Stomach (tissue), 8 donors: ENCODE measurements at regions not wholly inside any gene's neighbourhood (a gene's known extent, or its start where the extent isn't known, plus 50 kb on each side); places are given as distances from the start of the nearest gene placed in this dataset.

ENCODE experiments used
- DNase-seq, 2 donors: peaks; one replicate each; pipeline versions ENCODE4 v3.0.0 to v3.0.0-alpha.2; 2013 to 2019
- H3K27ac ChIP-seq, 5 donors: fragments of 200-600 bp in 4 of 5; sonication (generic) in 4 of 5; one replicate each; pipeline ENCODE4 v1.5.1; 2013 to 2019; ENCODE audit warnings: mild to moderate bottlenecking in 1 of 5, moderate library complexity in 1 of 5
- H3K27me3 ChIP-seq, 3 donors: fragments of 200-600 bp; sonication (generic); one replicate each; pipeline ENCODE4 v1.5.1; 2017 to 2019; ENCODE audit warnings: mixed run types in 1 of 3
- H3K36me3 ChIP-seq, 4 donors: fragments of 200-600 bp; sonication (generic); 1 replicate in 3 of 4; 2 replicates in 1 of 4; pipeline ENCODE4 v1.5.1; 2016 to 2019
- H3K4me1 ChIP-seq, 4 donors: fragments of 200-600 bp; sonication (generic); one replicate each; pipeline ENCODE4 v1.5.1; 2016 to 2019
- H3K4me3 ChIP-seq, 4 donors: fragments of 200-600 bp; sonication (generic) in 3 of 4; one replicate each; pipeline ENCODE4 v1.5.1; 2016 to 2019; ENCODE audit warnings: mild to moderate bottlenecking in 1 of 4
- H3K9me3 ChIP-seq, 4 donors: fragments of 200-600 bp; sonication (generic); one replicate each; pipeline ENCODE4 v1.5.1; 2016 to 2019
- EP300 ChIP-seq: sonication (generic); formaldehyde crosslinking; IDR thresholded peaks from one replicate; pipeline ENCODE4 v1.6.1; 2017; ENCODE audit warnings: antibody characterized with exemption
- POLR2A ChIP-seq, 4 donors: fragments of 450-650 bp; IDR thresholded peaks; one replicate each; pipeline ENCODE4 v1.6.1; 2016; ENCODE audit warnings: antibody characterized with exemption in 4 of 4, control low read depth in 2 of 4, mild to moderate bottlenecking in 1 of 4, moderate library complexity in 1 of 4
- POLR2AphosphoS5 ChIP-seq, 3 donors: sonication (generic); formaldehyde crosslinking; IDR thresholded peaks; one replicate each; pipeline ENCODE4 v1.6.1; 2016; ENCODE audit warnings: antibody characterized with exemption in 3 of 3
- WGBS, 5 donors: extraction: QIAGEN DNeasy Blood & Tissue Kit in 3 of 5; methylation state at CpG; one replicate each; pipeline versions ENCODE4 v1.1.5 to v1.1.7; 2013 to 2018; 5-methylcytosine and 5-hydroxymethylcytosine counted together
- intact Hi-C: fragments of 100-400 bp; cut with DNase I; formaldehyde crosslinking; loops from one replicate; pipeline ENCODE4 v1.15.1; 2023; ENCODE audit warnings: low total_unique reads
- TF ChIP-seq, protein P1 (sequence below), 7 experiments: fragments of 450-650 bp in 4 of 7; fragments of 200-600 bp in 3 of 7; sonication (generic) in 3 of 7; IDR thresholded peaks; one replicate each; pipeline ENCODE4 v1.5.1; 2016 to 2019; ENCODE audit warnings: antibody characterized with exemption in 7 of 7, control low read depth in 2 of 7, mild to moderate bottlenecking in 1 of 7
- donor health status: healthy with polysubstance abuse.
- donor health status: Bipolar disorder and iron deficiency.
- donor health status: healthy.

DNA sequence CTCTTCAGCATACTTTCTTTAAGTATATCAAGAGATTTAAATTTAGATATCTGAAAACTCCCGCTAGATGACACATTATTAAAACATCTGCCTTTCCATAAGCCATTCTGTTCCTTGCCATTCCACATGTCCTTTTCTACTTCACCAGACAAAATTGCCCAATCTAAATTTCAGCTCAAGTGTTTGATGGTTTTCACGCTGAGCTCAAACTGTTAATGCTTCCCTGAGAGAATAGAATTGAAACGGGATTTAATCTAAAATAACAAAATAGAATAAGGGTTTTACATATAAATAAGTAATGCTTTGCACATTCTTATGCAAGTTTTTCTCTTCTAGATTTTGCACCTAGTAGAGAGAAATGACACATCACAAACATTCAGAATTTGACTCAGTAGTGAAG, 764.5 kb upstream of the TENM3 start:
- no peak for DNase-seq
- Histone ChIP-seq H3K4me1 (no peaks in the 10 kb centered on the region), H3K9me3 (no peaks in the 10 kb centered on the region), H3K4me3 (no peak overlapping the region), H3K36me3 (no peaks in the 10 kb centered on the region), H3K27ac (no peak overlapping the region), H3K27me3 (no peaks in the 10 kb centered on the region)
- intact Hi-C loops: no loop called here
- TF ChIP-seq POLR2A (IDR thresholded peaks at IDR 0.05) (no peak), EP300 (no peak), POLR2AphosphoS5 (IDR thresholded peaks at IDR 0.05) (no peak)
- WGBS, 5 donors: 56 to 67% (median 65%) methylated on average over 3 of the region's 3 CpGs

DNA sequence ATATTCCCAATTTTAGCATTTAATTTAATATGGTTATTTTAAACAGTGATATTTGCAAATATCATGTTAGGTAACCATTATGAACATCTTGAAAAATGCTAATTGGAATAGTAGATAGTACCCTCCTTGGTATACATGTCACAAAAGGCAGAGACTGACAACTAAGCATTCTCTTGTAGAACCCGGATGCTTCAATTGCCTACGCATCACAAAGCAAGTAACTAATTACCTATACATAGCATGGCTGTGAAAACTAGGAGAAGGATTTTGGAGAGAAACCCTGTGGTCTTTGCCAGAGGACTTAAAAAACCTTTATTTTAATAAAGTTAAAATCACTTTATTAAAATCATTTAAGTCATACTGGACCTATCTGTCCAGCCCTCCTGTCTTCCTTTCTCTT, 764.1 kb upstream of the TENM3 start:
- WGBS, 5 donors: 68 to 76% (median 70%) methylated on average over 2 of the region's 2 CpGs
- Histone ChIP-seq H3K9me3 (no peaks in the 10 kb centered on the region), H3K4me3 (no peak overlapping the region), H3K27me3 (no peaks in the 10 kb centered on the region), H3K36me3 (no peaks in the 10 kb centered on the region), H3K4me1 (no peaks in the 10 kb centered on the region), H3K27ac (no peak overlapping the region)
- TF ChIP-seq EP300 (no peak), POLR2A (IDR thresholded peaks at IDR 0.05) (no peak), POLR2AphosphoS5 (IDR thresholded peaks at IDR 0.05) (no peak)
- TF ChIP-seq, protein P1, sequence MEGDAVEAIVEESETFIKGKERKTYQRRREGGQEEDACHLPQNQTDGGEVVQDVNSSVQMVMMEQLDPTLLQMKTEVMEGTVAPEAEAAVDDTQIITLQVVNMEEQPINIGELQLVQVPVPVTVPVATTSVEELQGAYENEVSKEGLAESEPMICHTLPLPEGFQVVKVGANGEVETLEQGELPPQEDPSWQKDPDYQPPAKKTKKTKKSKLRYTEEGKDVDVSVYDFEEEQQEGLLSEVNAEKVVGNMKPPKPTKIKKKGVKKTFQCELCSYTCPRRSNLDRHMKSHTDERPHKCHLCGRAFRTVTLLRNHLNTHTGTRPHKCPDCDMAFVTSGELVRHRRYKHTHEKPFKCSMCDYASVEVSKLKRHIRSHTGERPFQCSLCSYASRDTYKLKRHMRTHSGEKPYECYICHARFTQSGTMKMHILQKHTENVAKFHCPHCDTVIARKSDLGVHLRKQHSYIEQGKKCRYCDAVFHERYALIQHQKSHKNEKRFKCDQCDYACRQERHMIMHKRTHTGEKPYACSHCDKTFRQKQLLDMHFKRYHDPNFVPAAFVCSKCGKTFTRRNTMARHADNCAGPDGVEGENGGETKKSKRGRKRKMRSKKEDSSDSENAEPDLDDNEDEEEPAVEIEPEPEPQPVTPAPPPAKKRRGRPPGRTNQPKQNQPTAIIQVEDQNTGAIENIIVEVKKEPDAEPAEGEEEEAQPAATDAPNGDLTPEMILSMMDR (IDR thresholded peaks at IDR 0.05): no peak
- intact Hi-C loops: no loop called here
- DNase-seq: no peak

DNA sequence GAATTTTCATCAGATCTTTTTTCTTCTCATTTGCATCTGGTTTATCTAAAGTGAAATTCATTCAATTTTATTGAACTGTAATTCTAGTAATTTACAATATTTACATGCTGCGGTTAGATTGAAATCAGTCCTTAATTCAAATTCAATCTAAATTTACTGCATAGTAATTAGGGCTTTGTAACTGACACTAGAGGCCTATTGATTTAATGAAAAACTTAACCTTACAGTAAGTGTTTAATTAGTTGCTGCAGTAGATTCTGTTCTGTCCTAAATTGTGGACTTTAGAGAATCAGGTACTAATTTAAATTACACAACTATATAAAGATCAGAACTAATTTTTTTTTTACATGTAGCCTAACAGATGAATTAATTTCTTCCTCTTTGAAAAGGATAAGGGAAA, 758.8 kb upstream of the TENM3 start:
- no peaks in the 10 kb centered on the region for H3K4me1 ChIP-seq
- no peak for DNase-seq
- no peak overlapping the region for H3K27ac ChIP-seq
- intact Hi-C loops: no loop called here
- 74 to 95% (median 83%) methylated on average over 1 of the region's 1 CpG for WGBS, 5 donors
- no peaks in the 10 kb centered on the region for H3K27me3 ChIP-seq
- TF ChIP-seq POLR2AphosphoS5 (IDR thresholded peaks at IDR 0.05): no peak
- TF ChIP-seq POLR2A (IDR thresholded peaks at IDR 0.05): no peak
- no peak for TF ChIP-seq EP300
- TF ChIP-seq, protein P1 (IDR thresholded peaks at IDR 0.05): no peak
- no peaks in the 10 kb centered on the region for H3K9me3 ChIP-seq
- H3K36me3 ChIP-seq: no peaks in the 10 kb centered on the region
- H3K4me3 ChIP-seq: no peak overlapping the region

DNA sequence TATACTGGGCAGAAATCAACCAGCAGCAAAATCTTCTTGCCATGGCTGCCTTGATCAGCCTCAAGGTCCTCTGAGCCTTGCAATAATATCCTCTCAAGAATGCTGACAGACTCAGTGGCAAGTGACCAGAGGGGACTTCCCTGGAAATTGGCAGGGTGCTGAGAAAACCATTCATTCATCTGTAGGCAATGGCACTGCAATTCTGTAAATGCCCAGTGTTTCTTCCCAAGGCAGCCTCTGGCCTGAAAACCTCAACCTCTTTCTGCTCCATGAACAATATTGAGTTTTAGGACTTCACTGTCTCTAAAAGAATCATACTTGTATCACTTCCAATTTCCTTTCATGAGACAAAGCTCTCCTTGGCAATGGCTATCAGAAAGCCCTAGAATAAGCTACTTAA, 754.3 kb upstream of the TENM3 start:
- Histone ChIP-seq H3K27me3 (no peaks in the 10 kb centered on the region), H3K36me3 (no peaks in the 10 kb centered on the region), H3K27ac (no peak overlapping the region), H3K4me1 (no peaks in the 10 kb centered on the region), H3K9me3 (no peaks in the 10 kb centered on the region), H3K4me3 (no peak overlapping the region)
- intact Hi-C loops: no loop called here
- TF ChIP-seq EP300: no peak
- TF ChIP-seq POLR2AphosphoS5 (IDR thresholded peaks at IDR 0.05): no peak
- no peak for TF ChIP-seq POLR2A (IDR thresholded peaks at IDR 0.05)
- TF ChIP-seq, protein P1 (IDR thresholded peaks at IDR 0.05): no peak
- no peak for DNase-seq

DNA sequence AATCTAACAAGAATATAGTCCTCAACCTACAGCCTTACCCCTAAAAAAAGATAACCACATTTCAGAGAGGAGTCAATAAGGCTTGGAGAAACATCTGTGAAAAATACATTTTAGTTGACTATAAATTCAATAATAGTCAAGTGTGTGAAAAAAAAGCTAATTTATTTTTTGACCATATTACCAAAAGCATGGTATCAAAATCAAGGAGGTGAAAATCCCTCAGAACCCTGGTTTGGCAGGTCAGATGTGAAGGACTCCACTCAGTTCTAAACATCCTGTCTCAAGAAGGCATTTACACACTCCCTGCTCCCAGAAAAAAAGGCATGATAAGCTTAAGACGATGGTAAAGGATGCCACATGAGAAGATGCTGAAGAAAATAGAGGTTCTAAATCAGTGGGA, 745.1 kb upstream of the TENM3 start:
- Histone ChIP-seq H3K9me3 (peaks cover 0 to 7% (median 2%) of the 10 kb centered on the region in 4 donors), H3K27me3 (no peaks in the 10 kb centered on the region), H3K27ac (no peak overlapping the region), H3K36me3 (no peaks in the 10 kb centered on the region), H3K4me1 (no peaks in the 10 kb centered on the region), H3K4me3 (no peak overlapping the region)
- WGBS, 5 donors: 71 to 95% (median 84%) methylated on average over 1 of the region's 1 CpG
- no peak for DNase-seq
- TF ChIP-seq POLR2A (IDR thresholded peaks at IDR 0.05): no peak
- no peak for TF ChIP-seq POLR2AphosphoS5 (IDR thresholded peaks at IDR 0.05)
- TF ChIP-seq, protein P1 (IDR thresholded peaks at IDR 0.05): no peak
- TF ChIP-seq EP300: no peak
- intact Hi-C loops: no loop called here
